NB4 (cell line): ENCODE measurements at regions not wholly inside any gene's neighbourhood (a gene's known extent, or its start where the extent isn't known, plus 50 kb on each side); places are given as distances from the start of the nearest gene placed in this dataset.

Experiments
- MAX ChIP-seq: IDR thresholded peaks from 2 replicates; pipeline ENCODE4 v1.6.1; 2011; ENCODE audit warnings: low read depth, low read length
- MYC ChIP-seq: IDR thresholded peaks from 2 replicates; pipeline ENCODE4 v1.6.1; 2011; ENCODE audit warnings: low read depth, low read length
- POLR2A ChIP-seq: IDR thresholded peaks from 2 replicates; pipeline ENCODE4 v1.6.1; 2011; ENCODE audit warnings: mild to moderate bottlenecking; ENCODE audit not compliant: insufficient read length; ENCODE audit errors: extremely low read depth
- TF ChIP-seq, protein P1 (sequence below): IDR thresholded peaks from one replicate; pipeline ENCODE4 v1.5.1; 2012; ENCODE audit warnings: low read depth, low read length

DNA sequence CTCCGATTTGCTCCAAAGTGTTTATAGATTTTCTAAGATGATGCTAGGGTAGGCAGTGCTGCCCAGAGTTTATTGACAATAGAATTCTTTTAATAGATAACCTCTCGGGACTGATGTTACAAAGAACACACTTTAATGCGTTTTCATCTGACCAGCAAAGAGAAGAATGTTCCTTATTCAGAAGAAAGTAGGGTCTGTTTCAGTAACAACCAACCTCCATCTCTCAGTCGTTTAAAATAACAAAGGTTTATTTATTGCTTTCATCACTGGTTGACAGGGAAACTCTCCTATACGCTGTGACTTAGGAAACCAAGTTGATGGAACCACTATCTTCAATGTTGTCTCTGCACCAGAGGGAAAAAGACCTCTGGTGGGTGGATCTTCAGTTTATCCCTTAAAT is 55.1 kb upstream of the PAPPA start:
- TF ChIP-seq, protein P1, sequence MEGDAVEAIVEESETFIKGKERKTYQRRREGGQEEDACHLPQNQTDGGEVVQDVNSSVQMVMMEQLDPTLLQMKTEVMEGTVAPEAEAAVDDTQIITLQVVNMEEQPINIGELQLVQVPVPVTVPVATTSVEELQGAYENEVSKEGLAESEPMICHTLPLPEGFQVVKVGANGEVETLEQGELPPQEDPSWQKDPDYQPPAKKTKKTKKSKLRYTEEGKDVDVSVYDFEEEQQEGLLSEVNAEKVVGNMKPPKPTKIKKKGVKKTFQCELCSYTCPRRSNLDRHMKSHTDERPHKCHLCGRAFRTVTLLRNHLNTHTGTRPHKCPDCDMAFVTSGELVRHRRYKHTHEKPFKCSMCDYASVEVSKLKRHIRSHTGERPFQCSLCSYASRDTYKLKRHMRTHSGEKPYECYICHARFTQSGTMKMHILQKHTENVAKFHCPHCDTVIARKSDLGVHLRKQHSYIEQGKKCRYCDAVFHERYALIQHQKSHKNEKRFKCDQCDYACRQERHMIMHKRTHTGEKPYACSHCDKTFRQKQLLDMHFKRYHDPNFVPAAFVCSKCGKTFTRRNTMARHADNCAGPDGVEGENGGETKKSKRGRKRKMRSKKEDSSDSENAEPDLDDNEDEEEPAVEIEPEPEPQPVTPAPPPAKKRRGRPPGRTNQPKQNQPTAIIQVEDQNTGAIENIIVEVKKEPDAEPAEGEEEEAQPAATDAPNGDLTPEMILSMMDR = no peak
- no peak for TF ChIP-seq POLR2A
- no peak for TF ChIP-seq MYC
- TF ChIP-seq MAX = no peak
